HG03432 (cell line): ENCODE measurements at regions not wholly inside any gene's neighbourhood (a gene's known extent, or its start where the extent isn't known, plus 50 kb on each side); places are given as distances from the start of the nearest gene placed in this dataset.

Source experiments
- ATAC-seq: cut with Tn5 transposase; IDR thresholded peaks from one replicate; pipeline ENCODE4 v1.9.1; 2021; ENCODE audit warnings: mild to moderate bottlenecking, moderate library complexity; ENCODE audit not compliant: unreplicated experiment

- ATAC-seq: no peak
Measured at GRCh38 chr16:9248162-9248561, 156.7 kb downstream of the HAPSTR1 start.

GRCh38 chr16:9249534-9249933, 158.1 kb downstream of the HAPSTR1 start:
- ATAC-seq: no peak

- no peak for ATAC-seq
Measured at GRCh38 chr16:9251026-9251425, 159.6 kb downstream of the HAPSTR1 start.

GRCh38 chr16:9254863-9255262, 163.4 kb downstream of the HAPSTR1 start:
- no peak for ATAC-seq

GRCh38 chr16:9256196-9256595, 164.8 kb downstream of the HAPSTR1 start:
- no peak for ATAC-seq

GRCh38 chr16:9257843-9258242, 166.4 kb downstream of the HAPSTR1 start:
- no peak for ATAC-seq

- ATAC-seq: no peak
Measured at GRCh38 chr16:9258423-9259051, 167.1 kb downstream of the HAPSTR1 start.

GRCh38 chr16:9259914-9260608, 168.6 kb downstream of the HAPSTR1 start:
- no peak for ATAC-seq

GRCh38 chr16:9260666-9261065, 169.2 kb downstream of the HAPSTR1 start:
- ATAC-seq: no peak

- ATAC-seq: no peak
Measured at GRCh38 chr16:9261376-9261775, 169.9 kb downstream of the HAPSTR1 start.

- no peak for ATAC-seq
Measured at GRCh38 chr16:9262941-9263715, 171.7 kb downstream of the HAPSTR1 start.

GRCh38 chr16:9264067-9264466, 172.6 kb downstream of the HAPSTR1 start:
- ATAC-seq: no peak

- ATAC-seq: no peak
Measured at GRCh38 chr16:9268446-9268845, 177.0 kb downstream of the HAPSTR1 start.

- ATAC-seq: no peak
Measured at GRCh38 chr16:9270424-9270823, 179.0 kb downstream of the HAPSTR1 start.

GRCh38 chr16:9270941-9271340, 179.5 kb downstream of the HAPSTR1 start:
- no peak for ATAC-seq

- ATAC-seq: no peak
Measured at GRCh38 chr16:9271841-9272240, 180.4 kb downstream of the HAPSTR1 start.

- no peak for ATAC-seq
Measured at GRCh38 chr16:9275377-9275776, 183.9 kb downstream of the HAPSTR1 start.

- ATAC-seq: no peak
Measured at GRCh38 chr16:9275816-9276354, 184.4 kb downstream of the HAPSTR1 start.

GRCh38 chr16:9279291-9280068, 188.0 kb downstream of the HAPSTR1 start:
- no peak for ATAC-seq

- ATAC-seq: no peak
Measured at GRCh38 chr16:9280069-9280466, 188.6 kb downstream of the HAPSTR1 start.

GRCh38 chr16:9286930-9287329, 195.5 kb downstream of the HAPSTR1 start:
- no peak for ATAC-seq
